Activated CD4-positive, CD25-positive, alpha-beta regulatory T cell (primary cell): ENCODE measurements at regions not wholly inside any gene's neighbourhood (a gene's known extent, or its start where the extent isn't known, plus 50 kb on each side); places are given as distances from the start of the nearest gene placed in this dataset.

Experiments
- DNase-seq, 4 experiments: peaks; one replicate each; lab custom pipeline; 2025; lab: John Stamatoyannopoulos, UW

GRCh38 chr21:29441651-29442050 is 142.9 kb downstream of the BACH1 start:
- no peak for DNase-seq

DNA sequence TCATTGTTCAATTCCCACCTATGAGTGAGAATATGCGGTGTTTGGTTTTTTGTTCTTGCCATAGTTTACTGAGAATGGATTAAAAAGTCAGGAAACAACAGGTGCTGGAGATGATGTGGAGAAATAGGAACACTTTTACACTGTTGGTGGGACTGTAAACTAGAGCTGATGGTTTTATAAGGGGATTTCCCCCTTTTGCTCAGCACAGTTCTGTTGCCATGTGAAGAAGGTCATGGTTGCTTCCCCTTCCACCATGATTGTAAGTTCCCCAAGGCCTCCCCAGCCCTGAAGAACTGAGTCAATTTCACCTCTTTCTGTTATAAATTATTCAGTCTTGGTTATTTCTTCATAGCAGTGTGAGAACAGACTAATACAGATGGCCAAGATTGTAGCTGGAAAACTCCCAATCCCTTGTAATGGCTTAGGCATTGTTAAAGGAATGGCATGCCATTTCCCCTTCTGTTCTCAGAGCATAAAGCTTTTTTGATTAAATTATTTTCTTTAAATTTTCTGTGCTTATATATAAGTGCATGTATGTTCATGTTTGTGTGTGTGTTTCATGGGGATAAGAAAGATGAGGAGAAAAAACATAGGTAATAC is 144.8 kb downstream of the BACH1 start:
- DNase-seq = no peak

GRCh38 chr21:29448766-29449165 is 150.0 kb downstream of the BACH1 start:
- DNase-seq = no peak

GRCh38 chr21:29449306-29449950 is 150.7 kb downstream of the BACH1 start:
- no peak for DNase-seq

GRCh38 chr21:29450058-29450457 is 151.3 kb downstream of the BACH1 start:
- DNase-seq = no peak

DNA sequence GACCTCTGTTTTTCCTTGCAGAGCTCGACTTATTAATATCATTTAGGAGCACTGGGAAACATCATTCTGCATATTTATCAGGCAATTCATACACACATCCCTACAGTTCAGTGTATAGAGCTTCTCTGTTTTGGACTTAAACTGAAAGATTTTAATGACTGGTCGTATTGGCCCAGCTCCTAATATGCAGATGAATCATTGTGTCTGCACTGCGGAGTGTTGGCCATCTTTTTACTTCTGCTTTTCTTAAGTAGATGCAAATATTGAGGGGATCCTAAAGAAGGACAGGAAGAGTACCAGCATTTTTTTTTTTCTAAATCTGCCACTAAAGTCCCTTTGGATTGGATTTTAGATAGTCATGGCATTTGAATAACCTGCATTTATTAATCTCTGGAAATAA is 154.8 kb downstream of the BACH1 start:
- no peak for DNase-seq

- DNase-seq = no peak
Observed at GRCh38 chr21:29454179-29454578, 155.5 kb downstream of the BACH1 start.

DNA sequence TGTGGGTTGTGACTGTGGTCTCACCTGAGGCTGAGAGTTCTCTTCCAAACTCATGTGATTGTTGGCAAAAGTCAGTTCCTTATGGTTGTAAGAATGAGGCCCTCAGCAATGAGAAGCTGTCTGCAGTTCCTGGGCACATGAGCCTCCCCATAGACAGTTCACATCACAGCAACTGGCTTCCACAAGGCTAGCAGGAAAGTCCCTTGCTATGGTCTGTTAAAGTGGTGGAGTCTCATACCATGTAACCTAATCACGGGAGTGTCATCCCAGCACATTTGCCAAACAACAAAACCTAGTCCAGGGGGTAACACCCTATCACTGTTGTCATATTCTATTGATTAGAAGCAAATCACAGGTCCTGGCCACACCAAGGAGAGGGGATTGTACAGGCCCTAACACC is 163.8 kb downstream of the BACH1 start:
- no peak for DNase-seq

DNA sequence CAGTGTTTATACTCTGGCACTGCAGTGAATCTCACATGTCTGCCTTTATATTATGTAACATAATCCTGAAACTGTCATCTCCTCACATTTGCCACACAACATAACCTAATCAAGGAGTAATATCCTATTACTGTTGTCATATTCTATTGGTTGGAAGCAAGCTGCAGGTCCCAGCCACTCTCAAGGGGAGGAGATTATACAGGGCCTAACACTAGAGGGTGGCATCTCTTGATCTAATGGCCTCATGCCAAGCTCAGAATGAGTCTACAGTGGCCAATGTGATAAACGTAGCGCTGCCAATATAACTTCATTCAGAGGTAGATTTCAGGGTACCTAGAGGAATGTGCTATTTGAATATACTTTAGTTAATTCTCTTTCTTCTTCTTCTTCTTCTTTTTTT is 166.8 kb downstream of the BACH1 start:
- DNase-seq = no peak

- no peak for DNase-seq
Observed at GRCh38 chr21:29466532-29466931, 167.8 kb downstream of the BACH1 start.

GRCh38 chr21:29470397-29470796 is 171.7 kb downstream of the BACH1 start:
- DNase-seq = no peak

DNA sequence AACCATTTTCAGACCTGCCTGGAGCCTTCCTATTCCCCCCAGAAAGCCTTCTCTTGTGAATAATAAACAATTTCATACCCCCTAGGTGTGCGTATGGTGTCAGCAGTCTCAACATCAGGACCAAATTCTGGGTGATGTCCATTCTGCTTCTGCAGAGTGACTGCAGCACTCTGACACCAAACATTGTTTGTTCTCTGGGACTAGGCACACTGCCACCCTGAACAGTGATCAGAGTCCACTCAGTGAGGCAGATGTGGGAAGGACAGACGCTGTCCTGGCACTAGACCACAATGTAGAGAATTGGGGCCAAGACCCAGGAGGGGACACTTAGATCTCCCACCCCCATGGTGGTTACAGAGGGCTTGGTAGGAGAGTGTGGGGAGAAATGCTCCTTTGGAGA is 175.1 kb downstream of the BACH1 start:
- DNase-seq = no peak

DNA sequence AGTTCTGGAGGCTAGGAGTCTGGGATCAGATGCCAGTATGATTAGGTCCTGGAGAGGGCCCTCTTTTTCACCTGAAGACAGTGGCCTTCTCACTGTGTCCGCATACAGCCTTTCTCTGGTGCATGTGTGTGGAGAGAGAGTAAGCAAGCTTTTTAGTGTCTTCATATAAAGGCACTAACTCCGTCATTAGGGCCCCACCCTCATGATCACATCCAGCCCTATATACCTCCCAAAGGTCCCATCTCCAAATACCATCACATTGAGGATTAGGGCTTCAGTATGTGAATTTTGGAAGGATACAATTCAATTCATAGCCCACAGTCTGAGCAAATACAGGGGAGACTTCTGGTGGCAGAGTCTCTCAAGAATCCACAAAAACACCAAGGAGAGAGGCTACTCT is 176.6 kb downstream of the BACH1 start:
- no peak for DNase-seq

DNA sequence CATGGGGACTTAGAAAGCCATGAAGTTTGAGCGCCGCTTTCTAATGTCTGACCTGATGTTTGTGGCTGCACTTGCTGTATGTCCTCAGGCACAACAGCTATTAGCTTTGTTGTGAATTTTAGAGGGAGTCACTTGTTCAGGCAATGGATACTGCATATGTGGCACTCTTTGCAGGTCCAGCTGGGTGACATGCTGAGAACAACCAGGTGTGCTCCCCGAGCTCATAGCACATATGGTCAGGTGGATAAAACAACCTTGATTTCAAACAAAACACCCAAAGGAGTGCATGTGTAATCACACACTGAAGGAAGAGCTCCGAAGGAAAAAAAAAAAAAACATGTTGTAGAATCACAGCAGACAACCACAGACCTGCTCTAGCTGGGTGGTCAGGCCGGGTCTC is 178.6 kb downstream of the BACH1 start:
- DNase-seq = no peak

DNA sequence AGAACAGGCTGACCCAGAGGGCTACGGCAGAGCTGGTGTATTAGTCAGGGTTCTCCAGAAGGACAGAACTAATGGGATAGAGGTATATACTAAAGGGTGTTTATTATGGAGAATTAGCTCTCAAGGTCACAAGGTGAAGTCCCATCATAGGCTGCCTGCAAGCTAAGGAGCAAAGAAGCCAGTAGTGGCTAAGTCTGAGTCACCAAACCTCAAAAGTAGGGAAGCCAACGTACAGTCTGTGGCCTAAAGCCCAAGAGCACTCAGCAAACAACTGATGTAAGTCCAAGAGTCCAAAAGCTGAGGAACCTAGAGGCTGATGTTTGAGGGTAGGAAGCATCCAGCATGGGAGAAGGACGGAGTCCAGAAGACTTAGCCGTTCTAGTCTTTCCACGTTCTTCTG is 179.2 kb downstream of the BACH1 start:
- no peak for DNase-seq

GRCh38 chr21:29481081-29481480 is 182.4 kb downstream of the BACH1 start:
- DNase-seq = no peak

GRCh38 chr21:29481641-29482040 is 182.9 kb downstream of the BACH1 start:
- no peak for DNase-seq

GRCh38 chr21:29486306-29486807 is 187.6 kb downstream of the BACH1 start:
- DNase-seq = no peak
